ENCODE measurements at regions not wholly inside any gene's neighbourhood (a gene's known extent, or its start where the extent isn't known, plus 50 kb on each side); places are given as distances from the start of the nearest gene placed in this dataset.

- TF ChIP-seq CTCF (IDR thresholded peaks at IDR 0.05) (no peak), POLR2A (IDR thresholded peaks at IDR 0.05) (no peak)
These were observed 315.5 kb upstream of the RBFOX1 start for GRCh38 chr16:7017006-7017662.
